ENCODE measurements at regions not wholly inside any gene's neighbourhood (a gene's known extent, or its start where the extent isn't known, plus 50 kb on each side); places are given as distances from the start of the nearest gene placed in this dataset.

- TF ChIP-seq EZH2 (IDR thresholded peaks at IDR 0.05; ENCODE audit: borderline replicate concordance, insufficient read depth, low read length, poor library complexity, severe bottlenecking): no peak
Observed at GRCh38 chr14:27715561-27715960, 1051.0 kb upstream of the FOXG1 start (continued).

- no peaks in the 10 kb centered on the region for H3K27me3 ChIP-seq (ENCODE audit: insufficient read depth, low read depth, low read length)
- no peak overlapping the region for H2AFZ ChIP-seq (ENCODE audit: low read depth, low read length)
- no peaks in the 10 kb centered on the region for H3K9me2 ChIP-seq (ENCODE audit: insufficient read depth, low read length)
- no peak for TF ChIP-seq TAF1 (IDR thresholded peaks at IDR 0.05; ENCODE audit: low read depth)
- no peak for TF ChIP-seq RAD21 (conservative IDR thresholded peaks at IDR 0.05)
- no peak for TF ChIP-seq EP300 (conservative IDR thresholded peaks at IDR 0.05; ENCODE audit: poor library complexity, severe bottlenecking)
- TF ChIP-seq EZH2 (IDR thresholded peaks at IDR 0.05; ENCODE audit: borderline replicate concordance, insufficient read depth, low read length, poor library complexity, severe bottlenecking): no peak
- TF ChIP-seq MXI1 (conservative IDR thresholded peaks at IDR 0.05; ENCODE audit: poor library complexity, severe bottlenecking): no peak
- no peak overlapping the region for H3K9ac ChIP-seq (ENCODE audit: low read length)
- H3K36me3 ChIP-seq (ENCODE audit: insufficient read depth, low read length): no peaks in the 10 kb centered on the region
- no peaks in the 10 kb centered on the region for H4K20me1 ChIP-seq (ENCODE audit: insufficient read depth)
- no peaks in the 10 kb centered on the region for H3K79me2 ChIP-seq (replicated peaks; ENCODE audit: insufficient read depth, low read length)
- no peaks in the 10 kb centered on the region for H3F3A ChIP-seq (ENCODE audit: insufficient read depth, low read length, poor library complexity, severe bottlenecking)
- no peak overlapping the region for H3K4me2 ChIP-seq (ENCODE audit: low read length)
- H3K9me3 ChIP-seq (ENCODE audit: low read length): peaks cover 3% of the 10 kb centered on the region
- H3K4me3 ChIP-seq (ENCODE audit: low read length): no peak overlapping the region
- H3K27ac ChIP-seq (ENCODE audit: low read length): no peak overlapping the region
Observed at GRCh38 chr14:27721760-27722159, 1044.8 kb upstream of the FOXG1 start.

- no peaks in the 10 kb centered on the region for H3K27me3 ChIP-seq (ENCODE audit: insufficient read depth, low read depth, low read length)
- H4K20me1 ChIP-seq (ENCODE audit: insufficient read depth): no peaks in the 10 kb centered on the region
- no peaks in the 10 kb centered on the region for H3F3A ChIP-seq (ENCODE audit: insufficient read depth, low read length, poor library complexity, severe bottlenecking)
- TF ChIP-seq EZH2 (IDR thresholded peaks at IDR 0.05; ENCODE audit: borderline replicate concordance, insufficient read depth, low read length, poor library complexity, severe bottlenecking) (no peak), EP300 (conservative IDR thresholded peaks at IDR 0.05; ENCODE audit: poor library complexity, severe bottlenecking) (no peak), SMC3 (conservative IDR thresholded peaks at IDR 0.05; ENCODE audit: poor library complexity) (no peak), POLR2AphosphoS5 (IDR thresholded peaks at IDR 0.05) (no peak)
- H3K27ac ChIP-seq (ENCODE audit: low read length): no peak overlapping the region
- H3K4me2 ChIP-seq (ENCODE audit: low read length): no peak overlapping the region
- no peaks in the 10 kb centered on the region for H3K36me3 ChIP-seq (ENCODE audit: insufficient read depth, low read length)
- no peaks in the 10 kb centered on the region for H3K9me2 ChIP-seq (ENCODE audit: insufficient read depth, low read length)
- no peaks in the 10 kb centered on the region for H3K9me3 ChIP-seq (ENCODE audit: low read length)
- H3K9ac ChIP-seq (ENCODE audit: low read length): no peak overlapping the region
- H2AFZ ChIP-seq (ENCODE audit: low read depth, low read length): no peak overlapping the region
- H3K79me2 ChIP-seq (replicated peaks; ENCODE audit: insufficient read depth, low read length): no peaks in the 10 kb centered on the region
- no peak overlapping the region for H3K4me3 ChIP-seq (ENCODE audit: low read length)
Observed at GRCh38 chr14:27725482-27725881, 1041.1 kb upstream of the FOXG1 start.

GRCh38 chr14:27727251-27727770 lies 1039.3 kb upstream of the FOXG1 start:
- TF ChIP-seq RAD21 (conservative IDR thresholded peaks at IDR 0.05): no peak
- TF ChIP-seq SMC3 (conservative IDR thresholded peaks at IDR 0.05; ENCODE audit: poor library complexity): no peak
- no peak for TF ChIP-seq POLR2AphosphoS5 (IDR thresholded peaks at IDR 0.05)
- TF ChIP-seq CTCF (IDR thresholded peaks at IDR 0.05; ENCODE audit: poor library complexity, severe bottlenecking): no peak
- TF ChIP-seq EZH2 (IDR thresholded peaks at IDR 0.05; ENCODE audit: borderline replicate concordance, insufficient read depth, low read length, poor library complexity, severe bottlenecking): no peak
- TF ChIP-seq EP300 (conservative IDR thresholded peaks at IDR 0.05; ENCODE audit: poor library complexity, severe bottlenecking): no peak
- no peak for TF ChIP-seq REST (IDR thresholded peaks at IDR 0.05; ENCODE audit: borderline replicate concordance)
- TF ChIP-seq MXI1 (conservative IDR thresholded peaks at IDR 0.05; ENCODE audit: poor library complexity, severe bottlenecking): no peak
- TF ChIP-seq TAF1 (IDR thresholded peaks at IDR 0.05; ENCODE audit: low read depth): no peak

More at GRCh38 chr14:27727251-27727770, 1039.3 kb upstream of the FOXG1 start:
- H4K20me1 ChIP-seq (ENCODE audit: insufficient read depth): no peaks in the 10 kb centered on the region
- no peak overlapping the region for H3K4me3 ChIP-seq (ENCODE audit: low read length)
- no peak overlapping the region for H3K27ac ChIP-seq (ENCODE audit: low read length)
- no peaks in the 10 kb centered on the region for H3K79me2 ChIP-seq (replicated peaks; ENCODE audit: insufficient read depth, low read length)
- H3K9me3 ChIP-seq (ENCODE audit: low read length): no peaks in the 10 kb centered on the region
- no peaks in the 10 kb centered on the region for H3K36me3 ChIP-seq (ENCODE audit: insufficient read depth, low read length)
- H3K9ac ChIP-seq (ENCODE audit: low read length): no peak overlapping the region
- H2AFZ ChIP-seq (ENCODE audit: low read depth, low read length): no peak overlapping the region
- no peak overlapping the region for H3K4me2 ChIP-seq (ENCODE audit: low read length)
- no peaks in the 10 kb centered on the region for H3K27me3 ChIP-seq (ENCODE audit: insufficient read depth, low read depth, low read length)
- no peaks in the 10 kb centered on the region for H3F3A ChIP-seq (ENCODE audit: insufficient read depth, low read length, poor library complexity, severe bottlenecking)
- no peaks in the 10 kb centered on the region for H3K9me2 ChIP-seq (ENCODE audit: insufficient read depth, low read length)
